OCI-LY1 (cell line): ENCODE measurements at regions not wholly inside any gene's neighbourhood (a gene's known extent, or its start where the extent isn't known, plus 50 kb on each side); places are given as distances from the start of the nearest gene placed in this dataset.
"Not testable (repeated sequence)": the region's sequence is repeated elsewhere in the genome, so short reads cannot be mapped to it uniquely, and the experiment has no call there.

ENCODE experiments used
- H2AFZ ChIP-seq: fragments of 200-600 bp; sonication (generic), shearing (Covaris generic); 2 replicates; pipeline ENCODE4 v1.6.0; 2014; ENCODE audit warnings: antibody characterized with exemption, mild to moderate bottlenecking, low read length
- H3F3A ChIP-seq: fragments of 200-600 bp; sonication (generic), shearing (Covaris generic); 2 replicates; pipeline ENCODE4 v1.6.0; 2014; ENCODE audit warnings: mild to moderate bottlenecking, antibody characterized with exemption, low read length, moderate library complexity; ENCODE audit not compliant: insufficient read depth
- H3K27ac ChIP-seq: fragments of 200-600 bp; sonication (generic); 2 replicates; pipeline ENCODE4 v1.5.1; 2014; ENCODE audit warnings: low read length, mixed run types, mild to moderate bottlenecking, low read depth; ENCODE audit not compliant: poor library complexity, severe bottlenecking
- H3K27me3 ChIP-seq: fragments of 200-600 bp; sonication (generic); 2 replicates; pipeline ENCODE4 v1.6.0; 2014; ENCODE audit warnings: antibody characterized with exemption, mild to moderate bottlenecking, low read length, moderate library complexity; ENCODE audit not compliant: insufficient read depth
- H3K36me3 ChIP-seq: fragments of 200-600 bp; sonication (generic); 2 replicates; pipeline ENCODE4 v1.6.1; 2014; ENCODE audit warnings: mild to moderate bottlenecking, antibody characterized with exemption, low read length, moderate library complexity, mixed read lengths; ENCODE audit not compliant: insufficient read depth
- H3K4me1 ChIP-seq: fragments of 200-600 bp; sonication (generic); 2 replicates; pipeline ENCODE4 v1.5.1; 2014; ENCODE audit warnings: mild to moderate bottlenecking, low read length, moderate library complexity; ENCODE audit not compliant: insufficient read depth, severe bottlenecking
- H3K4me2 ChIP-seq: fragments of 200-600 bp; sonication (generic), shearing (Covaris generic); 2 replicates; pipeline ENCODE4 v1.6.1; 2014; ENCODE audit warnings: low read length
- H3K4me3 ChIP-seq: fragments of 200-600 bp; sonication (generic); 2 replicates; pipeline ENCODE4 v1.5.1; 2014; ENCODE audit warnings: low read length, low read depth, mild to moderate bottlenecking, mixed read lengths; ENCODE audit not compliant: poor library complexity, severe bottlenecking
- H3K79me2 ChIP-seq: fragments of 200-600 bp; shearing (Covaris generic); 2 replicates; pipeline ENCODE4 v1.6.1; 2016; ENCODE audit warnings: mixed run types, low read length, mixed read lengths; ENCODE audit not compliant: insufficient read depth
- H3K9ac ChIP-seq: fragments of 200-600 bp; sonication (generic), shearing (Covaris generic); 2 replicates; pipeline ENCODE4 v1.6.1; 2014; ENCODE audit warnings: mild to moderate bottlenecking, low read length, mixed read lengths
- H3K9me2 ChIP-seq: fragments of 200-600 bp; sonication (generic), shearing (Covaris generic); 2 replicates; pipeline ENCODE4 v1.6.1; 2014; ENCODE audit warnings: low read depth, mild to moderate bottlenecking, low read length, mixed read lengths
- H3K9me3 ChIP-seq: fragments of 200-600 bp; shearing (Covaris generic); 2 replicates; pipeline ENCODE4 v1.6.1; 2014; ENCODE audit warnings: low read length, mixed read lengths
- H4K20me1 ChIP-seq: fragments of 200-600 bp; sonication (generic), shearing (Covaris generic); 2 replicates; pipeline ENCODE4 v1.6.0; 2016; ENCODE audit warnings: mild to moderate bottlenecking, low read length; ENCODE audit not compliant: insufficient read depth
- CTCF ChIP-seq: fragments of 200-600 bp; sonication (generic), shearing (Covaris generic); IDR thresholded peaks from 2 replicates; pipeline ENCODE4 v1.5.1; 2017; ENCODE audit warnings: mild to moderate bottlenecking, antibody characterized with exemption, low read length, moderate library complexity, mixed read lengths
- EZH2 ChIP-seq: fragments of 200-600 bp; sonication (generic), shearing (Covaris generic); IDR thresholded peaks from 2 replicates; pipeline ENCODE4 v1.8.0; 2017; ENCODE audit warnings: borderline replicate concordance, mixed run types, mild to moderate bottlenecking, antibody characterized with exemption, low read length, moderate library complexity, mixed read lengths

GRCh38 chr14:106665814-106666213 lies 1139.4 kb downstream of the TMEM121 start:
- no peak for TF ChIP-seq EZH2
- TF ChIP-seq CTCF: no peak
- Histone ChIP-seq H3K27me3 (no peaks in the 10 kb centered on the region), H3K4me2 (no peak overlapping the region), H3K79me2 (no peaks in the 10 kb centered on the region), H3K36me3 (no peaks in the 10 kb centered on the region), H3K4me1 (no peaks in the 10 kb centered on the region), H3K9ac (no peak overlapping the region), H3K9me3 (peaks cover 25% of the 10 kb centered on the region), H3F3A (peaks cover 17% of the 10 kb centered on the region), H4K20me1 (no peaks in the 10 kb centered on the region), H3K27ac (no peak overlapping the region), H3K9me2 (0 out of 2 replicates have a peak, but pooled peaks cover 4% of the 10 kb centered on the region), H2AFZ (no peak overlapping the region), H3K4me3 (no peak overlapping the region)

GRCh38 chr14:106666341-106666740 lies 1140.0 kb downstream of the TMEM121 start:
- Histone ChIP-seq H2AFZ (no peak overlapping the region), H3K4me3 (no peak overlapping the region), H3K27me3 (no peaks in the 10 kb centered on the region), H3K9ac (no peak overlapping the region), H3K27ac (no peak overlapping the region), H3K79me2 (no peaks in the 10 kb centered on the region), H3K4me1 (no peaks in the 10 kb centered on the region), H3K9me2 (0 out of 2 replicates have a peak, but pooled peaks cover 4% of the 10 kb centered on the region), H3F3A (peaks cover 17% of the 10 kb centered on the region), H4K20me1 (no peaks in the 10 kb centered on the region), H3K4me2 (no peak overlapping the region), H3K36me3 (no peaks in the 10 kb centered on the region), H3K9me3 (peaks cover 25% of the 10 kb centered on the region)
- TF ChIP-seq CTCF (no peak), EZH2 (no peak)

GRCh38 chr14:106670011-106670410 lies 1143.6 kb downstream of the TMEM121 start:
- no peaks in the 10 kb centered on the region for H3K79me2 ChIP-seq
- no peak overlapping the region for H3K4me2 ChIP-seq
- no peak overlapping the region for H3K4me3 ChIP-seq
- H3K9me2 ChIP-seq: 0 out of 2 replicates have a peak, but pooled peaks cover 4% of the 10 kb centered on the region
- H3K27ac ChIP-seq: no peak overlapping the region
- H3K4me1 ChIP-seq: no peaks in the 10 kb centered on the region
- no peaks in the 10 kb centered on the region for H4K20me1 ChIP-seq
- H3F3A ChIP-seq: 0 out of 2 replicates have a peak, but pooled peaks cover under 1% of the 10 kb centered on the region
- TF ChIP-seq CTCF: no peak
- no peak for TF ChIP-seq EZH2
- H3K27me3 ChIP-seq: no peaks in the 10 kb centered on the region
- 0 out of 2 replicates have a peak, but pooled peaks cover 5% of the 10 kb centered on the region for H3K9me3 ChIP-seq
- no peaks in the 10 kb centered on the region for H3K36me3 ChIP-seq
- no peak overlapping the region for H3K9ac ChIP-seq
- H2AFZ ChIP-seq: no peak overlapping the region

- H3K79me2 ChIP-seq, H4K20me1 ChIP-seq, H3K9me2 ChIP-seq, H3K4me1 ChIP-seq, H2AFZ ChIP-seq, H3K4me2 ChIP-seq, H3K9me3 ChIP-seq, H3K36me3 ChIP-seq, H3K27ac ChIP-seq, H3K4me3 ChIP-seq, H3K27me3 ChIP-seq, H3K9ac ChIP-seq, H3F3A ChIP-seq: not testable (repeated sequence)
These were observed 1147.7 kb downstream of the TMEM121 start for GRCh38 chr14:106674093-106674492.
